HG03175 (cell line): ENCODE measurements at regions not wholly inside any gene's neighbourhood (a gene's known extent, or its start where the extent isn't known, plus 50 kb on each side); places are given as distances from the start of the nearest gene placed in this dataset.
"Not testable (repeated sequence)": the region's sequence is repeated elsewhere in the genome, so short reads cannot be mapped to it uniquely, and the experiment has no call there.

Source experiments
- ATAC-seq: cut with Tn5 transposase; IDR thresholded peaks from one replicate; pipeline ENCODE4 v1.9.1; 2021; ENCODE audit warnings: mild to moderate bottlenecking, moderate library complexity; ENCODE audit not compliant: unreplicated experiment

- no peak for ATAC-seq
Measured at GRCh38 chr5:112570708-112571444, 151.8 kb upstream of the EPB41L4A start.

- ATAC-seq, result no peak
Measured at GRCh38 chr5:112573441-112573840, 154.4 kb upstream of the EPB41L4A start.

GRCh38 chr5:112574536-112574935, 155.5 kb upstream of the EPB41L4A start:
- ATAC-seq, result no peak

GRCh38 chr5:112576298-112576925, 157.3 kb upstream of the EPB41L4A start:
- no peak for ATAC-seq

GRCh38 chr5:112579599-112580170, 158.0 kb upstream of the APC start:
- ATAC-seq, result no peak

- no peak for ATAC-seq
Measured at GRCh38 chr5:112581811-112582320, 155.8 kb upstream of the APC start.

- no peak for ATAC-seq
Measured at GRCh38 chr5:112583166-112583565, 154.5 kb upstream of the APC start.

- ATAC-seq, result no peak
Measured at GRCh38 chr5:112584781-112585180, 152.9 kb upstream of the APC start.

GRCh38 chr5:112586596-112587062, 151.1 kb upstream of the APC start:
- no peak for ATAC-seq

GRCh38 chr5:112590858-112591257, 146.8 kb upstream of the APC start:
- ATAC-seq, result not testable (repeated sequence)

GRCh38 chr5:112594095-112594850, 143.4 kb upstream of the APC start:
- no peak for ATAC-seq

GRCh38 chr5:112594941-112595340, 142.7 kb upstream of the APC start:
- no peak for ATAC-seq

- ATAC-seq, result no peak
Measured at GRCh38 chr5:112597831-112598230, 139.9 kb upstream of the APC start.

- not testable (repeated sequence) for ATAC-seq
Measured at GRCh38 chr5:112600510-112600909, 137.2 kb upstream of the APC start.

GRCh38 chr5:112604732-112605630, 132.7 kb upstream of the APC start:
- ATAC-seq, result peak; percentile 82

GRCh38 chr5:112608975-112609374, 128.7 kb upstream of the APC start:
- no peak for ATAC-seq

- ATAC-seq, result no peak
Measured at GRCh38 chr5:112612663-112613062, 125.0 kb upstream of the APC start.

- no peak for ATAC-seq
Measured at GRCh38 chr5:112614285-112614684, 123.4 kb upstream of the APC start.

- no peak for ATAC-seq
Measured at GRCh38 chr5:112614986-112615385, 122.7 kb upstream of the APC start.
